HCT116 (cell line): ENCODE measurements at regions not wholly inside any gene's neighbourhood (a gene's known extent, or its start where the extent isn't known, plus 50 kb on each side); places are given as distances from the start of the nearest gene placed in this dataset.

Source experiments
- ATAC-seq: fragments of 200-7000 bp; cut with Tn5 transposase; 2 replicates; pipeline ENCODE4 v1.9.1; 2020; ENCODE audit warnings: mild to moderate bottlenecking, moderate library complexity
- BruUV-seq: library from RNA; stranded (reverse); fragments of 400-500 nt; replicated peaks from 2 replicates; lab custom pipeline; 2021; lab: Mats Ljungman, UMichigan
- CTCF ChIA-PET: fragments of 300-600 bp; sonication (Branson Sonifier 250); formaldehyde crosslinking; loops from one replicate; lab custom pipeline; 2021; ENCODE audit warnings: antibody characterized with exemption; lab: Charles Lee
- POLR2A ChIA-PET: fragments of 300-600, 350-600 bp; sonication (Branson Sonifier 250); formaldehyde crosslinking; loops from one replicate; lab custom pipeline; 2021; ENCODE audit warnings: antibody characterized with exemption; lab: Charles Lee
- RAD21 ChIA-PET, 2 experiments: fragments of 300-600 bp; sonication (Branson Sonifier 250); formaldehyde crosslinking; loops; one replicate each; lab custom pipeline; 2023; ENCODE audit warnings: low total read pairs in 2 of 2; ENCODE audit not compliant: uncharacterized antibody in 2 of 2, unreplicated experiment in 2 of 2, low non-redundant PET in 1 of 2; lab: Charles Lee
- DNase-seq: peaks from one replicate; pipeline ENCODE4 v3.0.0-alpha.2; 2010; ENCODE audit warnings: low read depth, low spot score
- H2AFZ ChIP-seq: fragments of 200-600 bp; shearing (Covaris generic), sonication (generic); 2 replicates; pipeline ENCODE4 v1.6.1; 2017; ENCODE audit warnings: low read depth, mixed run types, mixed read lengths, antibody characterized with exemption, low read length; ENCODE audit not compliant: poor library complexity, severe bottlenecking
- H3K27ac ChIP-seq: 2 replicates; pipeline ENCODE4 v1.5.1; 2012; ENCODE audit warnings: low read depth, low read length
- H3K27me3 ChIP-seq: fragments of 200-600 bp; sonication (generic); 2 replicates; pipeline ENCODE4 v1.6.1; 2016; ENCODE audit warnings: mixed run types, low read length, mixed read lengths; ENCODE audit not compliant: insufficient read depth
- H3K36me3 ChIP-seq, 2 experiments: fragments of 200-500 bp in 1 of 2; fragments of 200-600 bp in 1 of 2; sonication (Bioruptor generic) in 1 of 2; sonication (generic) in 1 of 2; 2 replicates each; pipeline versions ENCODE4 v1.5.1 to v1.6.1; 2014 to 2016; ENCODE audit warnings: low read length in 2 of 2, inconsistent platforms in 1 of 2, mixed read lengths in 1 of 2, mixed run types in 1 of 2; ENCODE audit not compliant: insufficient read depth in 2 of 2, control insufficient read depth in 1 of 2
- H3K4me1 ChIP-seq, 2 experiments: fragments of 200-600 bp in 1 of 2; sonication (generic) in 1 of 2; 2 replicates each; pipeline versions ENCODE4 v1.5.1 to v1.6.1; 2012 to 2017; ENCODE audit warnings: low read length in 2 of 2, inconsistent platforms in 1 of 2, mild to moderate bottlenecking in 1 of 2, mixed read lengths in 1 of 2, mixed run types in 1 of 2, moderate library complexity in 1 of 2; ENCODE audit not compliant: insufficient read depth in 2 of 2, control insufficient read depth in 1 of 2
- H3K4me2 ChIP-seq: fragments of 200-600 bp; sonication (generic); 2 replicates; pipeline ENCODE4 v1.6.1; 2017; ENCODE audit warnings: mixed run types, low read length, mixed read lengths
- H3K4me3 ChIP-seq, 2 experiments: fragments of 200-600 bp in 1 of 2; sonication (generic) in 1 of 2; replicated peaks in 1 of 2; 2 replicates each; pipeline ENCODE4 v1.5.1; 2011 to 2016; ENCODE audit warnings: low read length in 2 of 2, control low read depth in 1 of 2, low read depth in 1 of 2, mild to moderate bottlenecking in 1 of 2, mixed read lengths in 1 of 2, mixed run types in 1 of 2
- H3K79me2 ChIP-seq: fragments of 200-600 bp; sonication (generic); 2 replicates; pipeline ENCODE4 v1.6.1; 2017; ENCODE audit warnings: mild to moderate bottlenecking, mixed run types, low read length, moderate library complexity, mixed read lengths; ENCODE audit not compliant: insufficient read depth
- H3K9ac ChIP-seq: fragments of 200-600 bp; sonication (generic); 2 replicates; pipeline ENCODE4 v1.6.1; 2016; ENCODE audit warnings: low read length, mixed read lengths
- H3K9me2 ChIP-seq: fragments of 200-600 bp; sonication (generic), shearing (Covaris generic); 2 replicates; pipeline ENCODE4 v1.6.1; 2017; ENCODE audit warnings: mixed run types, mild to moderate bottlenecking, moderate library complexity; ENCODE audit not compliant: insufficient read depth
- H3K9me3 ChIP-seq, 2 experiments: fragments of 200-500 bp in 1 of 2; fragments of 200-600 bp in 1 of 2; sonication (Bioruptor generic) in 1 of 2; sonication (generic) in 1 of 2; 2 replicates each; pipeline ENCODE4 v1.6.1; 2014 to 2017; ENCODE audit warnings: low read length in 2 of 2, mixed read lengths in 2 of 2, inconsistent platforms in 1 of 2, low read depth in 1 of 2, mild to moderate bottlenecking in 1 of 2, mixed run types in 1 of 2, moderate library complexity in 1 of 2; ENCODE audit not compliant: control insufficient read depth in 1 of 2, insufficient read depth in 1 of 2
- H4K20me1 ChIP-seq: fragments of 200-600 bp; sonication (generic), shearing (Covaris generic); 2 replicates; pipeline ENCODE4 v1.6.1; 2017; ENCODE audit warnings: mixed run types, mild to moderate bottlenecking, moderate library complexity; ENCODE audit not compliant: insufficient read depth
- CEBPB ChIP-seq: IDR thresholded peaks from 2 replicates; pipeline ENCODE4 v1.6.1; 2012; ENCODE audit warnings: low read depth
- EGR1 ChIP-seq: IDR thresholded peaks from 2 replicates; pipeline ENCODE4 v1.6.1; 2012; ENCODE audit warnings: low read depth
- EZH2 ChIP-seq: fragments of 200-600 bp; sonication (generic); IDR thresholded peaks from 2 replicates; pipeline ENCODE4 v1.6.1; 2017; ENCODE audit warnings: antibody characterized with exemption, mixed run types
- EZH2phosphoT487 ChIP-seq: fragments of 200-600 bp; IDR thresholded peaks from 2 replicates; pipeline ENCODE4 v1.6.1; 2018; ENCODE audit warnings: antibody characterized with exemption, borderline replicate concordance
- FOSL1 ChIP-seq: IDR thresholded peaks from 2 replicates; pipeline ENCODE4 v1.6.1; 2012; ENCODE audit warnings: low read depth
- JUND ChIP-seq: IDR thresholded peaks from 2 replicates; pipeline ENCODE4 v1.6.1; 2012
- RAD21 ChIP-seq: IDR thresholded peaks from 2 replicates; pipeline ENCODE4 v1.6.1; 2012; ENCODE audit warnings: low read depth, mild to moderate bottlenecking
- SIN3A ChIP-seq: IDR thresholded peaks from 2 replicates; pipeline ENCODE4 v1.6.1; 2012; ENCODE audit warnings: low read depth
- SP1 ChIP-seq: IDR thresholded peaks from 2 replicates; pipeline ENCODE4 v1.6.1; 2012; ENCODE audit warnings: low read depth
- SRF ChIP-seq: IDR thresholded peaks from 2 replicates; pipeline ENCODE4 v1.6.1; 2012; ENCODE audit warnings: low read depth
- YY1 ChIP-seq: IDR thresholded peaks from 2 replicates; pipeline ENCODE4 v1.6.1; 2011; ENCODE audit warnings: low read length, low read depth, moderate library complexity, mild to moderate bottlenecking; ENCODE audit not compliant: insufficient replicate concordance; ENCODE audit errors: extremely low read depth
- ZFX ChIP-seq: fragments of 450-650 bp; IDR thresholded peaks from 2 replicates; pipeline ENCODE4 v1.6.1; 2017
- ZNF274 ChIP-seq: fragments of 200-500 bp; sonication (Bioruptor generic); IDR thresholded peaks from 2 replicates; pipeline ENCODE4 v1.6.1; 2014; ENCODE audit warnings: mild to moderate bottlenecking, low read depth, low read length, inconsistent platforms
- intact Hi-C: fragments of 100-400 bp; cut with micrococcal nuclease; formaldehyde crosslinking; loops from 2 replicates; pipeline ENCODE4 v1.10.0; 2022
- TF ChIP-seq, protein P1 (sequence below), 3 experiments: fragments of 200-600 bp in 1 of 3; sonication (generic) in 1 of 3; IDR thresholded peaks in 2 of 3; conservative IDR thresholded peaks in 1 of 3; 2 replicates each; pipeline ENCODE4 v1.5.1; 2012 to 2017; ENCODE audit warnings: low read depth in 2 of 3, low read length in 2 of 3, antibody characterized with exemption in 1 of 3, borderline replicate concordance in 1 of 3, control low read depth in 1 of 3, mild to moderate bottlenecking in 1 of 3, mixed read lengths in 1 of 3, mixed run types in 1 of 3, moderate library complexity in 1 of 3; ENCODE audit not compliant: insufficient read depth in 1 of 3
- TF ChIP-seq, protein P2 (sequence below): IDR thresholded peaks from 2 replicates; pipeline ENCODE4 v1.6.1; 2012
- TF ChIP-seq, protein P3 (sequence below): IDR thresholded peaks from 2 replicates; pipeline ENCODE4 v1.6.1; 2012; ENCODE audit warnings: low read depth
- TF ChIP-seq, protein P4 (sequence below): IDR thresholded peaks from 2 replicates; pipeline ENCODE4 v1.6.1; 2012
- TF ChIP-seq, protein P5 (sequence below): IDR thresholded peaks from 2 replicates; pipeline ENCODE4 v1.6.1; 2011; ENCODE audit warnings: mild to moderate bottlenecking, low read length, moderate library complexity; ENCODE audit not compliant: insufficient replicate concordance; ENCODE audit errors: extremely low read depth

DNA sequence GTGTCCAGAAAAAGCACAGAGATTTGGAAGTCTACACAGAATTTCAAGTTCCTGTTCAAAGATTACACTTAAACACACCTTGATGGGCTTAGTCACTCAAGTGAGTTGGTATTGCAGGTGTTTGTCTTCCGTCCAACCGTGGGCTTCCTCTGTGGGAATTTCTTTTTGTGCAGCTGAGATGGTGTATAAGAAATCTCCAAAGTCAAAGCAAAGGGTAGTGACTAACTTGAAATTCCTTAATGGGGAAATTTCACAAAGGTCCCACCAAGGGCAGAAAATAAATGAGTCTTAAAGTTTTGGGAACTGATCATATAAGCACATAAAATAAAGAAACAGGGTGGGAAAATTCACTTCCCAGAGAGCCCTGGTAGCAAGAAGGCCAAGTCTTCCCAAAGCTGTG, 102.0 kb upstream of the TNFAIP3 start (continued):
- TF ChIP-seq, protein P1, sequence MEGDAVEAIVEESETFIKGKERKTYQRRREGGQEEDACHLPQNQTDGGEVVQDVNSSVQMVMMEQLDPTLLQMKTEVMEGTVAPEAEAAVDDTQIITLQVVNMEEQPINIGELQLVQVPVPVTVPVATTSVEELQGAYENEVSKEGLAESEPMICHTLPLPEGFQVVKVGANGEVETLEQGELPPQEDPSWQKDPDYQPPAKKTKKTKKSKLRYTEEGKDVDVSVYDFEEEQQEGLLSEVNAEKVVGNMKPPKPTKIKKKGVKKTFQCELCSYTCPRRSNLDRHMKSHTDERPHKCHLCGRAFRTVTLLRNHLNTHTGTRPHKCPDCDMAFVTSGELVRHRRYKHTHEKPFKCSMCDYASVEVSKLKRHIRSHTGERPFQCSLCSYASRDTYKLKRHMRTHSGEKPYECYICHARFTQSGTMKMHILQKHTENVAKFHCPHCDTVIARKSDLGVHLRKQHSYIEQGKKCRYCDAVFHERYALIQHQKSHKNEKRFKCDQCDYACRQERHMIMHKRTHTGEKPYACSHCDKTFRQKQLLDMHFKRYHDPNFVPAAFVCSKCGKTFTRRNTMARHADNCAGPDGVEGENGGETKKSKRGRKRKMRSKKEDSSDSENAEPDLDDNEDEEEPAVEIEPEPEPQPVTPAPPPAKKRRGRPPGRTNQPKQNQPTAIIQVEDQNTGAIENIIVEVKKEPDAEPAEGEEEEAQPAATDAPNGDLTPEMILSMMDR (IDR thresholded peaks at IDR 0.05 in 2 of 3, conservative IDR thresholded peaks at IDR 0.05 in 1 of 3; ENCODE audit: borderline replicate concordance in 1 of 3, insufficient read depth in 1 of 3, low read depth in 2 of 3, low read length in 2 of 3), result no peak
- TF ChIP-seq EZH2, result no peak
- TF ChIP-seq ZFX, result no peak
- TF ChIP-seq SIN3A, result no peak
- no peak for TF ChIP-seq SRF
- TF ChIP-seq, protein P2, sequence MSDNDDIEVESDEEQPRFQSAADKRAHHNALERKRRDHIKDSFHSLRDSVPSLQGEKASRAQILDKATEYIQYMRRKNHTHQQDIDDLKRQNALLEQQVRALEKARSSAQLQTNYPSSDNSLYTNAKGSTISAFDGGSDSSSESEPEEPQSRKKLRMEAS, result no peak
- TF ChIP-seq EZH2phosphoT487, result no peak

DNA sequence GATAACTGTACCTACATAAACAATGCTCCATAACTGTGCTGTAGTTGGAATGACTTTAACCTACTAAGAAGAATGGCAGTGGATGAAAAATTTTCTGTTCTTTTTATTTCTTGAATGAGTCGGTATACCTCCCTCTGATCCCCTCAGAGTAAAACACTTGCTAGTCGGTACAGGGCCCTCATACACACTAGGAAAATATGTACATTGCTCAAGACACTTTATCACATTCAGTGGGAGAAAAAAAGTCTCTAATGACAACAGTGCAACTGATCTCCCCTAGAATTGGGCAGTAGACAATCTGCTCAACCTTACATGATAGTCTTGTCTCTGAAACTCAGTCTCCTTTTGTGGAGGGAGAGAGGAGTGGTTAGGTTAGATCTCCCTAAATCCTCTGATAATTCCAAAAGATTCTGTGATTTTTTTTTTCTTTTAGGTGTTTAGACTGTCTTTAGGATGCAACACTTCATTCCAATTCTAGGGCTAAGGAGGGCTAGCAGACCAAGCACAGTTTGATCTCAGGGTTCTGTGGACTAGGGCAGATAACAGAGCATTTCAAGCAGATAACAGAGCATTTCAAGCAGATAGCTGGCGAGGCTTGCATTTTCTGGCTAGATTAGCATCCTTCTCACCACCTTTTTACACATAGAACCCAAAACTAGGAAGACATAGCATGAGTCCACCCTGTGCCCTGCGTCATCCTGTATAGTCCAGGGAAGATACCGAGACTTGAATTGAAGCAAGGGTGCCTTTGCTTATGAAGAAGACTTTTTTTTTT, 100.3 kb upstream of the TNFAIP3 start:
- Histone ChIP-seq H3K4me3 (no peak overlapping the region), H3K4me2 (no peak overlapping the region), H3K4me1 (no peaks in the 10 kb centered on the region; a peak in 1 of 4 replicates), H3K9me3 (no peaks in the 10 kb centered on the region), H3K27ac (no peak overlapping the region), H2AFZ (no peak overlapping the region), H3K9me2 (no peaks in the 10 kb centered on the region), H4K20me1 (no peaks in the 10 kb centered on the region), H3K79me2 (no peaks in the 10 kb centered on the region), H3K27me3 (no peaks in the 10 kb centered on the region), H3K9ac (no peak overlapping the region), H3K36me3 (no peaks in the 10 kb centered on the region)
- intact Hi-C loops, result no loop called here
- CTCF ChIA-PET, result no interaction called here
- ATAC-seq (no peak), DNase-seq (no peak)
- no peak for TF ChIP-seq FOSL1
- TF ChIP-seq EZH2phosphoT487, result no peak
- TF ChIP-seq, protein P3, sequence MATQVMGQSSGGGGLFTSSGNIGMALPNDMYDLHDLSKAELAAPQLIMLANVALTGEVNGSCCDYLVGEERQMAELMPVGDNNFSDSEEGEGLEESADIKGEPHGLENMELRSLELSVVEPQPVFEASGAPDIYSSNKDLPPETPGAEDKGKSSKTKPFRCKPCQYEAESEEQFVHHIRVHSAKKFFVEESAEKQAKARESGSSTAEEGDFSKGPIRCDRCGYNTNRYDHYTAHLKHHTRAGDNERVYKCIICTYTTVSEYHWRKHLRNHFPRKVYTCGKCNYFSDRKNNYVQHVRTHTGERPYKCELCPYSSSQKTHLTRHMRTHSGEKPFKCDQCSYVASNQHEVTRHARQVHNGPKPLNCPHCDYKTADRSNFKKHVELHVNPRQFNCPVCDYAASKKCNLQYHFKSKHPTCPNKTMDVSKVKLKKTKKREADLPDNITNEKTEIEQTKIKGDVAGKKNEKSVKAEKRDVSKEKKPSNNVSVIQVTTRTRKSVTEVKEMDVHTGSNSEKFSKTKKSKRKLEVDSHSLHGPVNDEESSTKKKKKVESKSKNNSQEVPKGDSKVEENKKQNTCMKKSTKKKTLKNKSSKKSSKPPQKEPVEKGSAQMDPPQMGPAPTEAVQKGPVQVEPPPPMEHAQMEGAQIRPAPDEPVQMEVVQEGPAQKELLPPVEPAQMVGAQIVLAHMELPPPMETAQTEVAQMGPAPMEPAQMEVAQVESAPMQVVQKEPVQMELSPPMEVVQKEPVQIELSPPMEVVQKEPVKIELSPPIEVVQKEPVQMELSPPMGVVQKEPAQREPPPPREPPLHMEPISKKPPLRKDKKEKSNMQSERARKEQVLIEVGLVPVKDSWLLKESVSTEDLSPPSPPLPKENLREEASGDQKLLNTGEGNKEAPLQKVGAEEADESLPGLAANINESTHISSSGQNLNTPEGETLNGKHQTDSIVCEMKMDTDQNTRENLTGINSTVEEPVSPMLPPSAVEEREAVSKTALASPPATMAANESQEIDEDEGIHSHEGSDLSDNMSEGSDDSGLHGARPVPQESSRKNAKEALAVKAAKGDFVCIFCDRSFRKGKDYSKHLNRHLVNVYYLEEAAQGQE, result no peak
- no peak for TF ChIP-seq JUND
- TF ChIP-seq SRF, result no peak
- no peak for TF ChIP-seq CEBPB
- TF ChIP-seq, protein P4, sequence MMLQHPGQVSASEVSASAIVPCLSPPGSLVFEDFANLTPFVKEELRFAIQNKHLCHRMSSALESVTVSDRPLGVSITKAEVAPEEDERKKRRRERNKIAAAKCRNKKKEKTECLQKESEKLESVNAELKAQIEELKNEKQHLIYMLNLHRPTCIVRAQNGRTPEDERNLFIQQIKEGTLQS, result no peak
- no peak for TF ChIP-seq EGR1
- no peak for TF ChIP-seq YY1
- TF ChIP-seq ZNF274, result no peak
- TF ChIP-seq RAD21, result no peak
- TF ChIP-seq SP1, result no peak
- TF ChIP-seq, protein P5, sequence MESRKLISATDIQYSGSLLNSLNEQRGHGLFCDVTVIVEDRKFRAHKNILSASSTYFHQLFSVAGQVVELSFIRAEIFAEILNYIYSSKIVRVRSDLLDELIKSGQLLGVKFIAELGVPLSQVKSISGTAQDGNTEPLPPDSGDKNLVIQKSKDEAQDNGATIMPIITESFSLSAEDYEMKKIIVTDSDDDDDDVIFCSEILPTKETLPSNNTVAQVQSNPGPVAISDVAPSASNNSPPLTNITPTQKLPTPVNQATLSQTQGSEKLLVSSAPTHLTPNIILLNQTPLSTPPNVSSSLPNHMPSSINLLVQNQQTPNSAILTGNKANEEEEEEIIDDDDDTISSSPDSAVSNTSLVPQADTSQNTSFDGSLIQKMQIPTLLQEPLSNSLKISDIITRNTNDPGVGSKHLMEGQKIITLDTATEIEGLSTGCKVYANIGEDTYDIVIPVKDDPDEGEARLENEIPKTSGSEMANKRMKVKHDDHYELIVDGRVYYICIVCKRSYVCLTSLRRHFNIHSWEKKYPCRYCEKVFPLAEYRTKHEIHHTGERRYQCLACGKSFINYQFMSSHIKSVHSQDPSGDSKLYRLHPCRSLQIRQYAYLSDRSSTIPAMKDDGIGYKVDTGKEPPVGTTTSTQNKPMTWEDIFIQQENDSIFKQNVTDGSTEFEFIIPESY, result no peak
- TF ChIP-seq EZH2, result no peak
- no TSS peak for BruUV-seq
- RAD21 ChIA-PET, result no interaction called here
- POLR2A ChIA-PET, result no interaction called here
